ENCODE measurements at regions not wholly inside any gene's neighbourhood (a gene's known extent, or its start where the extent isn't known, plus 50 kb on each side); places are given as distances from the start of the nearest gene placed in this dataset.

DNA sequence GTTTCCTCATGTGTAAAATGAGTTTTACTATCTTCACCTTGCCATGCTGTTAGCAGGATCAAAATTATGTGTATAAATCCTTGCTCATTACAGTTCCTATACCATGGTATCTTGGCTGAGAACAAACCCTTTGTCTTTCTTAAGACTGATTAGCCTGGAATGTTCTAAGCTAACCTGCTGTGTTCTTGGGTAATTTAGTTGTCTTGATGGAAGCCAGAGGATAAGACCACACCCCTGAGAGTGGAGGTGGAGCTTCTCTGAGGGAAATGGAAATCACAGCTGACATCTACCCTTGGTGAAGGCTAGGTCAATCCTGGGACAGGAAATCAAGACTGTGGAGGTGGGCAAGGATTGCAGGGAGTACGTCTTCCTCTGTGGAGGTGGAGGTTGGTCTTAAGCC lies 206.1 kb upstream of the ARHGAP20 start:
- DNase-seq = no peak

DNA sequence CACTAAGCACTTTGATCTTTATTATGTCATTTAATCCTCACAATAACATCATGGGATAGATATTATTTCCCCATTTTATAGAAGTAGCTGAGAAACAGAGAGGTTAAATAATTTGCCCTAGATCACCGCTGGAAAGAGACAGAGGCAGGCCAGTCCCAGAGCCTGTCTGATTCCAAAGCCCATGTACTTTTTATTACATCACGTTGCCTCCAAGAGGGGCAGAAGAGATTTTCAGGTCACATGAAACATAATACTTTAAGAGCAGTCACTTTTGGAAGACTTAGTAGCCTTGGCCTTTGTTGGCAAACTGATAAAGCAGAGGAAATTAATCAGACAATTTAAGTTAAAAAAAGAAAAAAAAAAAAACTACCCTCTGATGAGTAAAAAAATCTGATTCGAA lies 200.2 kb upstream of the ARHGAP20 start:
- no peak for DNase-seq

DNA sequence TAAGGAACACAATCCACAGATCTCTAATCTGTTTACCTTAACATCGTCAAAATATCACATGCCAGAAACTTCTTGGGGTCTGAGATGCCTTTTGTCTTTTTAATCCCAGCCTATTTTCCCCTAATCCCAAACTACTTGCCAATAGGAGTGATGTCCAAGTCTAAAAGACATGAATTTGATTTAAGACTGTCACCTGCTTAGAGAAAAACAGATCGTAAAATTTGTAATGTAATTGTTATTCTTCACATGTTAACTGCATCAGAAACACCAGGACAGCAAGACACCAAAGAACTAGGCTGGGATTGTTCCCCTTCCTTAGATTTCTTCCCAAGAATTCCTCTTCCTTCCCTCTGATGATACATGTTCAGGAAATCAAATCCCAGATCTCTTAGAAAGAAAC lies 198.1 kb upstream of the ARHGAP20 start:
- no peak for DNase-seq

DNA sequence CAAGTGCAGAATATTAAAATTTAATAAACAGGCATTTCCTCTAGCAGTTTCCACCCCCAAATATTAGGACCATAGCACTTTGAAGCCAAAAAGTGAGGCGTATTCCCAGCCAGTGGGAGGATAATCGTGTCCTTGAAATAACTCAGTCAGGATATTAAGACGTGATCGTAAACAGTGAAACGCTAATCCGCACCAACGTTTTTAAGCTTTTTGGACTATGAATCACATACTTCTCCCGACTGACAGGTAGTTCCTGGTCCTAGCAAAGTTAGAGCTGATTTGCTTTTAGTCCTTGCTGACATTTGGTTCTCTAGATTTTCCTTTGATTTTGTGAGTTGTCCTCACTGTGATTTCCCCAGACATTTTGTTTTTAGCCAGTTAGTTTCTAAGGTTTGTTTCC lies 197.1 kb upstream of the ARHGAP20 start:
- DNase-seq = no peak

DNA sequence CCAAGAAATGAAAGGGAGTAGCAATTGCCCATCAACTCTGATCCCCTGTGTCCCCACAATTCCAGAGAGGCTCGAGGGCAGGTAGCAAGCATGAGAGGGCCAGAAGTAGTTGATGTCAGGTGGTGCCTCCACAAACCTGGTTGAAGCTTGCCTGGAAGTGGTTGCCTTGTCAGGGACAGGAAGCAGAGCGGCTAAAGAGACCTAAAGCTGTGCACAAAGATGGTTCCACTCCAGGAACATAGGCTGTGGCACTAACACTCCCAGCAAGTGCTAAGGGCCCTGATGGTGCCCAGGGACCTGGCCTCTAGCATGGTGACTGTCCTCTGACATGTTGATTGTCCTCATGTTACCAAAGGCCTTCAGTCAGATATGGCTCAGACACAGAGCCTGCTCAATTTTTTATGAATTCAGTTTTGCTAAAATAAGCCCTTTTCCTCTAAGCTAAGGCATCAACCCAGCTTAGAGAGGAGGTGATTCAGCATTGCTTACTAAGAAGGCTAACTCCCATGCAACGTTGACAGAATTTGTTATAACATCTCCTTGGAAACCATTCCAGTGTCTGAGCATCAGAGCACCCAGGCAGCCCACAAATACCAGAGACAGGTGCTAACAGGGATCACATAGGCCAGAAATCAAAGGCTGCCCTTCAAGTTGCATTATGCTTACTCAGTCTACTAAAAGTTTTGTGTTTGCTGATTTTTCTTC lies 196.3 kb upstream of the ARHGAP20 start:
- DNase-seq = no peak

DNA sequence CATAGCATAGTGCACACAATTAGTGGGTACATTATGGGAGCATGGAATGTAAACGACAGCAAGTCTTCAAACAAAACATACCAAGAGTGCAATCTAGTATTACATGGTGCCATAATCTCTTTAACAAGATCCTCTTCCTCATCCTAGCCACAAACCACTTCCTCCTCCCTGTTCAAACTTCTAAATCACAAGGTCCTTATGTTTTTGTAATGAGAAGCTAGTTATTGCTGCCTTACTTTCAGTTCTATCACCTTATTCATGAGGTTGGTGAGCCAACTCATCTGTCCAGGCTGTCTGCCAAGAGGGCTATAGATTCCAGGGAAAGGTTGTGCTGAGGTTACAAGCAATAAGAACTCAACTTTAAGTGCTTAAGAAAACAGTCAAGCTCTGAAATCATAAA lies 195.4 kb upstream of the ARHGAP20 start:
- peak; percentile 3 for DNase-seq

DNA sequence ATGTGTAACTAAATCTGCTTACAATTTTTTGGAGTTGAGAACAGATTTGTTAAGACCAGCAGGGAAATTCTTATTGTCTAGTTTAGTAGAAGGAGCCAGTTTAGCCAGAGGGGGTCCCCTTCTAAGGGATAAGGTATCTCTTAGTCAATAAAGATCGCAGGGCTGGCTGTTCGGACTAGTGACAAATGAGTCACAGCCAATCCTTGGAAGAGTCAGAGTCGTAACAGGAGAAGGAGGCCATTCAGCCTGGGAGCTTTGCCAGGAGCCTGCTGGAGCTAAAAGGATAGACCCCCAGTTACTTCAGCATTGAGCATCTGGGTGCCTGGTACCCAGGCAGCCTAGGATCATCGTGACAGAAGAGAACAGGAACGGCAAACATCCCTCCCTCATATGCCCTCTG lies 191.6 kb upstream of the ARHGAP20 start:
- DNase-seq = peak; percentile 26

DNA sequence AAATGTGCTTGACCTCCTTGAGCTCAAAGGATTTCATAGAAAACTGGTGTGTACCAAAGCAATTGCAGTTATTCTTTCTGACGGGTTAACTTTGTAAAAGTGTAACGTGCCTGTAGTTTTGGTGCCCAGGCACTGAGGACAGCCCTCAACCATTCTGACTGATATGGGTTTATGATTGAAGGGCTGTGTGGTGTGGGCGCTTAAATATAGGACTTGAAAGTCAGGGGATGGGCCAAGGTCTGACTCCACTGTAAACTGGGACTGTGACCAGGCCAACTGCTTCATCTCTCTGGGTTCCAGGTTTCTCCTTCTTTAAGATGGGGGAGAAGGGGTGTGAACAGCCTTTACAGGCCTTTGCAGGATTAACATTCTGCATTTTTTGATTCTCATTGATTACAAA lies 191.1 kb upstream of the ARHGAP20 start:
- DNase-seq = no peak

DNA sequence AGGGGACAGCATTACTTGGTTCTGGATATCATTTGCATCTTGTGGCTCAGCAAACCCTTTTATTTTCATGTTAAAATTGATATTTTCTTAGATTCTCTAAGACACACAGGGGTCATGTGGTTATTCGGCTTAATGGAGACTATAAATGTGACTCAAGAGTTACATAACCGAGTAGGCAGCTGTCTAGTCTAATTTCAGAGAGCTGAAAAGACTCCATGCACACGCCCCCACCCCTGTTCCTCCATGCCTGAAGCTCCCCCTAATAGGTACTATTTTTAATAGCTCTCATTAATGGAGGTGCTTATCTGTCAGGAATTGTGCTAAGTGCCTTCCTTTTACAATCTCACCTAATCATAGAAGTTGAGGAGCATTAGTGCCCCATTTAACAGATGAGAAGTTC lies 189.2 kb upstream of the ARHGAP20 start:
- DNase-seq = no peak

DNA sequence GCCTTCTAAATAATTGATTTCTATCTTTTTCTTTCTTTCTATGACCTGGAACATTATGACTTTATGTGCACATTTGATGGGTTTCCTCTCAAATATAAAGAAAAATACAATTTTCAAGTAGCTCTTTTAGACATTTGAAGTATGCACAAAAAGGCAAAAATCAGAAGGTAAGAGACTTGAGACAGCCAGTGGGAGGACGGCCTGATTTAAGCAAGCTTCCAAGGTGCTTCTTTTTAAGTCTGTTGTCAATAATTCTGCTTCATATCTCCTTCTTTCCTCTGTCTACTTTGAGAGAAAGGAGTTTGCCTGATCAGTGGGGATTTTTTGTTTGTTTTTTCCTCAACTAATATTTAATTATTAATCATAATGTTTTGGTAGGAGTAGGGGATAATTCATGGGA lies 188.2 kb upstream of the ARHGAP20 start:
- no peak for DNase-seq

DNA sequence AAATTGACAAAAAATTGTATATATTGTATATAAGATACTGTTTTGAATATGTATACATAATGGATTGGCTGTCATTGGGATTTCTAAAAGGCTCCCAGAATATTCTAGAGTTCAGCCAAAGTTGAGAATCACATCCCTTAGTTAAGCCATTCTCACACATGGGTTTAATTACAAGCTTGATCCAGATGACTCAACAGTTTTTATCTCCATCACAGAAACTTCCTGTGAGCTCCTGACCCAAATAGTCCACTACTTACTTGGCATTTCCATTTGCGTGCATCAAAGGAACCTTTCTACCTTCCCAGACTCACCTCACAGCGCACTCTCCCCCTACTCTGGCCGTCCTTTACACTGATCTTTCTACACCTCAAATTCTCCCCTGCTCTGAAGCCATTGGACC lies 184.8 kb upstream of the ARHGAP20 start:
- no peak for DNase-seq

DNA sequence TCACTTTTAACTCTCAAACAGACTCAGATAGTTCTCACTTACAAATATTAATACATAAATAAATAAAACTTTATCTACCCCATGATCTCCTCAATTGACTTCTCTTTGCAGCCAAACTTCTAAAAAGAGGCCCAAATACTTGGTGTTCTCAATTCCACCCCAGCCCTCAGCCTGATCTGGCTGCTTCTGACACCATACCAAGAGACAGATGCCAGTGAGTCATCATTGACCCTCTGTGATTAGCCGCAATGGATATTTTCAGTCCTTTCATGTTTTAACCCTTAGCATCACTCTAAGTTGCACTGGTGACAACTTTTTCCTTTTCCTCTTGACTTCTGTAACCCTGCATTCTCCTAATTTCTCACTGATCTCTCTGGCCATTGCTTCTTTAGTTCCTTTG lies 184.1 kb upstream of the ARHGAP20 start:
- DNase-seq = no peak

DNA sequence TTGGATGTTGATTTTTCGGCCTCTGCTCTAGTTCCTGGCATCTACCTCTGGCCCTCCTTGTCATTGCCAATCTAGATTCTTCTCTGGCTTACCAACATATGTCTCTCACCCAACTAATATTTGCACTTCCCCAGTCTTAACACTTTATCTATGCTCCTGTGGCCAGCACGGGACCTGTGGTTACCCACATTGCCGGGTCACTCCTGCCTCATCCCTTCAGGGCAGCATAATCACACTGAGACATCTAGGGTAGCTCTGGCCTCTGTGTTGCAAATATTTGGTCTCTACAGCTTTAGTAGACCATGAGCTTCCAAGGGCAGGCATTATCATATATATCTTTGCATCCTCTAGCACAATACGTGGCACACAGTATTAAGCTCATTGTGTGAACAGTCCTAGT lies 182.0 kb upstream of the ARHGAP20 start:
- no peak for DNase-seq

DNA sequence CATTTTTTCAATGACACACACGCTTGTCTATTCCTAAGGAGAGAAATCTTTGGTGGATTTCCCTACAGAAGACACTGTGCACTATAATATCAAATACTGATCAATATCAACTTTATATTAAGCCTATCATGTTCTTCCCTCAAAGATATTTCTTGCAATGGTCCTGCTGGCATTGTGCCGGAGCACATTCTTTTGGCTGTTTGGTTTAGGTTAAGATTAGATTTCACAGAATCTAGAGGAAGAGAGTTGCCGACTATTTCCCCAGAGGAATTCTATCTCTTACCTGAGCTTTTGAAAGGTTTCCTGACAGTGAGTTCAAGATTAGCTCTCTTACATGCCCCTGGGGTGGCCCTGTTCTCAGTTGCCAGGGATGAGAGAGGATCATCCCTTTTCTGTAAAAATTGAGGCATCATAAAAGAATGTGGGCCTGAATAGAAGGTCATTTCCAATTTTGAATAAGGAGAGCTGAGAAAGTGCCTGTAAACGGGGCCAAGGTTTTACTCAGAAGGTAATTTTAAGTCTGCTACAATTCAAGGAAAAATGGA lies 180.6 kb upstream of the ARHGAP20 start:
- no peak for DNase-seq

DNA sequence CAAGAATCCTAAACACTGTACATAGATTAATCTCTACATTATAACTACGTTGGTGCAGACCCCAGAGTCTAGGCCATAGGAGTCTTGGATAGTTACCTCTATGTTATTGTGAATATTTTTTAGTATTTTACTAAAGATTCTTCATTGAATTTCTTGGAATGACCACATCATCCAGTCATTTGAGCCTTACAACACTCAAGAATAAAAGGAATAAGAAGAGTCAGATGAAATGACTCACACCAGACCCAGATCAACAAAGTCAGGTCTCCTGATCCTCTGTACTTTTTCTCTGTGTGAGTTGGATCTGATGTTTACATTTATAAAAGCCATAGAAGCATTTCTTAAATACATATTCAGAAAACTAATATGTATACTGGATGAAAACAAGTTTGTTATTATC lies 179.2 kb upstream of the ARHGAP20 start:
- DNase-seq = no peak

DNA sequence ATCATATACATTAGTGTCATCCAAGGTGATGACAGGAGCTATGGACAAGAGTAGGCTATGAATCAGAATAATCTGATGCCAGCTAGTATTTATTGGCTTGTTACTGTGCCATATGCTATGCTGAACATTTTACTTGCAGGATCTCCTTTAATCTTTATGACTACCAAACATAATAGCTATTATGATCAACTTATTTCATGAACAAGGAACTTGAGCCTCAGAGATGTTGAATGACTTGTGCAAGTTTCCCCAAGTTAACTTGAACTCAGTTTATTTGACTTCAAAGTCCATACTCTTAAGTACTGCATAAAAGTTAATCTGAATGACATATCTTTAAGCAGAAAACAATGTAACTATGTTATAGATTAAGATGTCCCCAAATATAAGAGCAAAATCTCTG lies 178.8 kb upstream of the ARHGAP20 start:
- DNase-seq = no peak

DNA sequence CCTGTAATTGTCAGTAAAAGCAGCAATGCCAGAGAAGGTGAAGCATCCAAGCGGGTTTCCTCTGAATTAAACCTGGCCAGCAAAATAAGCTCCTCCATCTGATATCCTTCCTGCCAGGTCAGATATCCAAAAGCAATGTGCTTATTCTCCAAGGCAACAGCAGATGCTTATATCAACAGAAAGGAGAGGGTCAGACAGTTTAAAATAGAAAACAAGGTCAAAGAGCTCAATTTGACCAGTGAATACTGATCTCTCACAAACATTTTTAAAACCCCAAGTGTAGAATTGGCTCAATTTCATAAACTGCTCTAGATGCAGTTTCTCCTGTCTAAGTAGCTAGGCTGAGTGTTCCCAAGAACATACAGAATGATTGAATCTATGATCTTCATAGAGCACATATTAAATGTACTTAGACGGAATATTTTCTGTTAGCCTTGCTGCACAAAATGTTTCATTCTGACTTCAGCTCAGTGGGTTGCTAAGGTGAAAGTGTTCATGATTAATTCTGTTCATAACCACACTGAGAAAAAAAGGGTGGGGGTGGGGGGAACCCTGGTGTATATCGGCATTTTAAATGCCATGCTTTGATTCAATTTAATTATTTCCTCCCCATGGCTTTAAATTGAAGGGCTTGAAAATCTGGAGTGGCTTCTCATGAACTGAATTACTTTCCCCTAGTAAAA lies 174.2 kb upstream of the ARHGAP20 start:
- DNase-seq = no peak

DNA sequence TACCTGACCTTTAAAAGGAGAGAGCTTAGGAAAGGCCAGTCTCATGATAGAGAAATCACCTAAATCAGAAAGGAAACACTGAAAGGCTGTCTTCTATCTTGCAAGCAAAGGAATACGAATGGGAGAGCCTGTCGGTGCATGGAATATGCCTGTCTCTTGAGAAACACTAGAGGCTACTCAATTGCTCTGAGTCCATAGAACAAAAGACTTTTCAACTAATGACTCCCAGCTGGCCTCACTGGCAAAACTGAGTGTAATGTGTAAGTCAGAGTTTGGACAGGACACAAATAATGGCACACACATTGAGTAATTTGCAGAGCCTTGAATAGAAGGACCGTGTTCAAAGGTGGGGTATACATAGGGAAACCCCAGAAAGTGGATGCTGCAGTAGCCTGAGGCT lies 171.0 kb upstream of the ARHGAP20 start:
- no peak for DNase-seq

DNA sequence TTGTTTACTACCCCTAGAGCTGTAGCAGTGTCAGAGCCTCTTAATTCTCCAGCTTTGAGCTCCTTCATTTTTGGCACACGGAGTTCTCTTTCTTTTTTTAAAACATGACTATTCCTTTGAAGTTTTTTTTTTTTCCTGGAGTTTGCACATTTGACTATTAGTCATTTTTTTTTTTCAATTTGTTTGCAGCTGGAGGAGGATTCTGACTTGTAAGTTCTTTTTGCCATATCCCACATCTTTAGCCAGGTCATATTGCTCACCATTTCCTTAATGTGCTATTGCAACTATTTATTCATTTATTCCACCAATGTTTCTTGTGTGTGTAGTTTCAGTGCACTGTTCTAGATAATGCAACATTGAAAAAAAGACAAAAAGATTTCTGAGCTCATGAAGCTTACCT lies 166.3 kb upstream of the ARHGAP20 start:
- DNase-seq = no peak

DNA sequence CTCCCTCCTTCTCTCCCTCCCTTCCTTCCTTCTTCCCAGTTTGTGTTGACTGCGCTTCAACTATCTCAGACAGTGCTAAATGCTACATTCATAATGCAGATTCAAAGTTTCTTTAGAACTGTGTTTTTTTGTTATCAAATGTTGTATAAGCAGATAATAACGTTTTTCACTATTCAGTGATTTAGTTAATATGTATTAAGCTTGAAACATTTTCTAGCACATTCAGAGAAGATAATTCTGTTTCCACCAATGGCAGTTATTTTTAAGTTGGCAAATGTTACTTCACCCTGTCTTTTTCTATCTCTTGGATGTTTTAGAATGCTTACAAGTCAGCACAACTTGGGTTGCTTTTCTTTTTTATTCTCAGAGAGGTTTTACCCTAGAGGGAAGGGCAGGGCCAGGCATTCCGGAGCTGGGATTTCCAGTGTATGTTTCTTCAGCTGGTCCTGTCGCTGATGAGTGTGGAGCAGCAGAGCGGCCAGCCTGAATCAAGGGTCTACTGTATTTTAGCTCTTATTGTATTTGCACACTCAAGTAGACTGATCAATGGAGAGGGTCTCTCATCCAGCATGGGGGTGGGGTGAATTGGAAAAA lies 162.3 kb upstream of the ARHGAP20 start:
- DNase-seq = no peak

DNA sequence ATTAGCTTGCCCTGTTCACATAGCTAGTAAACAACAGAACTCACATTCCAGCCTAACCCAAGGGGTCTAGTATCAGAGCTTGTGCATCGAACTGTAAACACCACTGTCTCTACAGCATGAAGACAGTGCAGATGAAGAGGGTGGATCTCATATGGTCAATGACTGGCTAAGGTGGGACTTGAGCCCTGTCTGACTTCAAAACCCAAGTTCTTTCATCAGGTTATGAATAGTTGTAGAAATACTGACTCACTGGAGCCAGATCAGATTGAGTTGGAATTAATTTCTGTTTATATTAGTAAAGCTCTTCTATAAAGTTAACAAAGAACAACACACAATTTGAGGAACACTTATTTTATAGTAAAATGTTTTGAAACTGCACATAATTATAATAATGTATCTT lies 161.7 kb upstream of the ARHGAP20 start:
- DNase-seq = no peak

DNA sequence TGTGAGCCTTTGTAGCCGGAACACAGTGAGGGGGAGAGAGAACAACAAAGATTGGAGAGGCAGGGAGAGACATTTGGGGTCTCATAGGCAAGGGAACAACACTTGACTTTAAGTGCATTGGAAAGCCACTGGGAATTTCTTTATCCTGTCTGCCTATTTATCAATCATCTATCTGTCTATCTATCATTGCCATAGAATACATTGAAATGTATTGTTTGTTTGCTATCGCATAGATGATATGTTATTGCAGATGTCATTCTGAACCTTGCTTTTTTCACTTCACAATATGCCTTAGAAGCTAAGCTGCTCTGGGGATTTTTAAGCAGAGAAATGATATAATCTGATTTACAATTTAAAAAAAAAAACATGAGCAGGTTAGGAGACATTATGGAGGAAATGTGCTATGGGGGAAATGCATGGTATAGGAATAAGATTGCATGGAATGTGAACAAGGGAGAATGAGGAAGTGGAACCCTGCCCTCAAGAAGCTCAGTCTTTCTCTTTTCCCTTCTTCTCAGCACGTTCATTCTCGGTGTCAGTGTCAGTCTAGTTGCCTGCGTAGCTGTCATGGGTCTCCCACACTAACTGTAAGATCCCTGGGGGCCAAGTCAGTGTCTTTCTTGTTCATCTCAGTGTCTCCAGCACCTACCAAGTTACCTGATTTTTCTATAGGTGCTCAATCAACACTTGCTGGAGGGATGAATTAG lies 158.7 kb upstream of the ARHGAP20 start:
- no peak for DNase-seq

DNA sequence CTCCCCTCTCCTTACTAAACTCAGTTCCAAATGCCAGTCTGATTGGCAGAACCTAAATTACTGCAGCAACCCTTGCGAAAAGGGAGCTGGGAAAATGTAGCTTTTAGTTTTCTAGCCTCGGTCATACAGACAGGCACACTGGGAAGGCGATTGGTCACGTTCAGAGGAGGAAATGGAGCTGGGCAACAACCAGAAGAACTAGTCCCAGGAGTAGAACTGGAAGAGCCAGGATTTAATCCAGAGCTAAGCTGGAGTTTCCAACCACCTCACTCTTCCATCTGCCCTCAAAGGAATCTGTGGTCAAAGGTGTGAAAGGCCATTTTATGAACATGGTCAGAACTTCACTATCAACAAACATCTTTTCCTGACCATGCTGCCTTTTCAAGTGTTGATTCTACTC lies 155.7 kb upstream of the ARHGAP20 start:
- DNase-seq = no peak

DNA sequence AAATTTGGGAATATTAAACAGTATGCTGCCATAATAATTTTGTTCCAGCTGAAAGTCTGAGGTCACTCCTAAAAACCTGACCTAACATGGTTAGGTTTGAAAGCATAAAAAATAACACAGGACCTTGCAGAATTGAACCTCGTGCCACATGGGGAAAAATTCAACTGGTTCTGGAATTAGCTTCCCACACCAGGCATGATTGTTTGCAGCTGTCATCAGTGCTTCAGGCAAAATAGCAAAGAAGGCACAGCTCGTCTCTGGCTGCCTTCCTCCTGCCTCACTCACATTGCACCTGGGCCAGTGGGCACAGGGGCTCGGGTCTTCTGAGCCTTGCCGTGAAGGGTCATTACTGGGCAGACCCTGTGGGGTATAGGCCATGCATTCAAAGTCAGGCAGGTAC lies 153.8 kb upstream of the ARHGAP20 start:
- no peak for DNase-seq
